HCEC 1CT (cell line): ENCODE measurements at regions not wholly inside any gene's neighbourhood (a gene's known extent, or its start where the extent isn't known, plus 50 kb on each side); places are given as distances from the start of the nearest gene placed in this dataset.
"Not testable (repeated sequence)": the region's sequence is repeated elsewhere in the genome, so short reads cannot be mapped to it uniquely, and the experiment has no call there.

ENCODE experiments used
- DNase-seq: peaks from one replicate; pipeline ENCODE4 v3.0.0-alpha.2; 2017

GRCh38 chr3:75325716-75326115, 338.4 kb upstream of the FRG2C start:
- DNase-seq: no peak

DNA sequence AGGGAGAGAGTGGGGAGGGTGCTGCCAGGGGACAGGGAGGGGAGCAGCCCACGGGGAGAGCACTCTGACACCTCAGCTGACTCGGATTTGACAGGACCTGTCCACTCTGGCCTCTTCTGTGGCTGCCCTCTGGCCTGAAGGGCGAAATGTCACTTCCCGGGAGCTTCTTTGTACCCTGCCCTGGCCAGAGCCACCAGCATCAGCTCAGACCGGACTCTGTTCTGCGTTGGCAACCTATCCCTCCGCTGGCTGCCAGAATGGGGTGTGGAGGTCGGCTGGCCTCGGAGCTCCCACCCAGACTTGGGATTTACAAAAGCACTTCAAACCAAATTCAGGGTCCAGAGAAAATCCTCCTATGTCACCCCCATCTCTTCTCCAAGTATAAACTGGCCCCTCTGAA, 336.7 kb upstream of the FRG2C start:
- no peak for DNase-seq

- no peak for DNase-seq
These were observed 334.5 kb upstream of the FRG2C start for GRCh38 chr3:75329476-75330097.

DNA sequence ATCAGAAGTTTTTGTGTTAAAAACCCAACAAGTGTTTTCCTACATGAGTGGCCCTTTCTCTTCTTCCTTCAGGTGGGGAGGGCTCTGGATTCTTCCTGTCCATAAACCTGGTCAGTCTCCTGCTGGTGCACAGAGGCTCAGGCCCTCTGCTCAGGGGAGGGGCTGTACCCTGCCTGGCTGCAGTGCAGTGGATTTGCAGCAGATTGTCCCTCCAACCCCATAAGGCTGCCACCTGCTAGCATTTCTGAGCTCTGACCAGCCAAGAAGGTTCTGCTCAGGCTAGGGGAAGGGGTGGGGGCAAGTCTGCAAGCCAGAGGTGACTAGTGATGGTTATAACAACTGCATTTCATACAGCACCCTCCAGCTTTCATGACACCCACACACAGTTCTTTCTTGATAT, 333.7 kb upstream of the FRG2C start:
- DNase-seq: not testable (repeated sequence)

DNA sequence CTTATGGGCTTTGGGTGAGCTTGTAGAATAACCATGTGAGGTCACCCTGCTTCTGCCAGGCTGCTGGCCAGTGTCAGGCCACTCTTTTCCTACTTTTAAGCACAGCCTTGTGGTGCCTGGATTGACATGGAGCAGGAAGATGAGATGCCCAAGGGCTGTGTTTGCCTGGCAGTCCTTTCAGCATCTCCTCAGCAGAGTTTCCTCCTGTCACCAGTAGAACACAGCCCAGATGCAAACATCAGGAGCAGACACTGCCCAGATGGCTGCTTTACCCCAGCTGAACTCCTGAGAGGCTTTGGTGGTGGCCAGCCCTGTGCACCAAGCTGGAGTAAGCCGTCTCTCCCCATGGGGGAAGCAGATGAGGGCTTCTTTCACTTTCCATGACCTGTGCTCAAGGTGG, 332.0 kb upstream of the FRG2C start:
- not testable (repeated sequence) for DNase-seq

DNA sequence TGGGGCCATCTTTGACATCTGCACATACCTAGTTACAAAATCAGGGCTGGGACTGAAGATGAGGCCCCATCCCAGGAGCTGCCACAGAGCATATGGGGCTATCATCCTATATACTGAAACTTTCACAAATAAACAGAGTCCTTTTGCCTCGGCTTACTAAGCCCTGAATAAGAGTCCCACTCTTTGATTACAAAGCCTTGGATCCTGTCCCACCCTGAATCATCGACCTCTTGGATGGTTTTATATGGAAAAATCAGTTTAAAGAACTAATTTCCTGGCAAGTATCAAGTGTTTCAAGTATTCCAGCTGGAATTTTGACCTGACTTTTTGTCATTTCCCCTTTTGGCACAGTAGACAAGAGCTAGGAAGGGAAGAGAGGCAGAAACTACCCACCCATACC, 331.3 kb upstream of the FRG2C start:
- DNase-seq: no peak

GRCh38 chr3:75334299-75334698, 329.8 kb upstream of the FRG2C start:
- DNase-seq: no peak

GRCh38 chr3:75337226-75337900, 326.8 kb upstream of the FRG2C start:
- DNase-seq: no peak

DNA sequence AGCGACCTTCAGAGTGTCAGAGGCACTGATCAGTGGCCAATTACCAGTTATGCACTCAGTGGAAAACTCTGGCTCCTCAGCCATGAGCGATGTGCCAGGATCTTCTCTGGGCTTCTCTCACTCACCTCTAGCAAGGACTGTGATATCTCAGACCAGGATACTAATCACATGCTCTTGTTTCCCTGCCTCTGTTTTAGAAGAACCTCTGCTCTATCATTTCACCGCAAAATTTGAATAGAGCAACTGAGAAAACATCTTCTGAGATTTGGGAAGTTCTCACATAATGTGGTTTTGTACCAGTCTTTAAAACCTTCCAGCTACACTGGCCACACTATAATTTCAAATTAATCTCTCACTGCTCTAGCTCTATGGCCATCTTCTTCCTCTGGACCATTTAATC, 325.8 kb upstream of the FRG2C start:
- DNase-seq: no peak

DNA sequence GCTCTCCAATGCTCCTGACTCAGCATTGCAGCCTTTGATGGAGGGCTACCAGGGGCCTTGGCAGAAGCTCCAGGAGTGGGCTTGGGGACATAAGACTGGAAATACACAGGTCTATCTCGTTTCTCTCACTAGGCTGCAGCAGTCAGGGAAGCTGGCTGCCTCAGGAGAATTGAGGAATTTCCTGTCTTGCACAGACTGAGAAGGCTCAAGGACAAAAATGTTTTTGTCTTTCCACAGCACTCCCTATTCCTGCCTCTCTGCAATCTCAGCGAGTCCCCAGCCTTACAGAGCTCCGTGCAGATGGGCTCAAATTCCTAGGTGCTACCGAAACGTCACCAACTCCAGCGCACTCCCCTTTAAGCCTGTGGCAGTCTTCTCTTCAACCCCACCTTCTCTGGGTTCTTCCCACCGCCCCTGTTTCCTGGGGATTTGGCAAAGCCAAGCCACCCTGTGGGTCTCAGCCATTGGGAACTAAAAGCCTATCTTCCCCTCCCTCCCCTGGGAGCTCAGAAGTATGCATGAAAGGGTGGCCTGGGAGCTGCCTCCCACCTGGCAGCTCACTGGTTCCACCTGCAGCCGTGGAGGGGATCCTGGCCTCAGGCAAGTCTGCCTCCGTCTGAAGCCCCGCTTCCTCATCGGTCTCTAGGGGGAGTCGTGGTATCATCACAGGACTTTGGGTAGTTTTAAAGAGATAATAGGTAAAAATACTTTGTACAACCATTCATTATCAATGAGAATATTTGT, 322.6 kb upstream of the FRG2C start:
- no peak for DNase-seq

DNA sequence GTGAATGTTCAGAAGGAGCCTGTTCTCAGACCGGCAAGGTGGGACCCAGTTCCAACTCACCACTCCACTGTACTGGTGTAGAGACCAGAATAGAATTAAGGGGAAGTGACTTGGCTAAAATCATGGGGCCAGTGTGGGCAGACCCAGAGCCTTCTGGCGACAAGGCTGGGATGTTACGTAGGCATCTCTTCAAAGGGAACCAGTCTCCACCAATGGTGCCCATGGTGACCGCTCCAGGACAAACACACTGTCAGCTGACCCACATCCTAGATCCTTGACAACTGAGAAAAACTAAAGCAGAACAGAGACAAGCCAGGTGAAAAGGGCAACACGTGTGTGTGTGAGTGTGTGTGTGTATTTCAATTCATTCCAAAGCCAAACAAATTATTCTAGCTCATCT, 321.7 kb upstream of the FRG2C start:
- DNase-seq: no peak

- DNase-seq: not testable (repeated sequence)
These were observed 313.6 kb upstream of the FRG2C start for GRCh38 chr3:75350536-75350935.

DNA sequence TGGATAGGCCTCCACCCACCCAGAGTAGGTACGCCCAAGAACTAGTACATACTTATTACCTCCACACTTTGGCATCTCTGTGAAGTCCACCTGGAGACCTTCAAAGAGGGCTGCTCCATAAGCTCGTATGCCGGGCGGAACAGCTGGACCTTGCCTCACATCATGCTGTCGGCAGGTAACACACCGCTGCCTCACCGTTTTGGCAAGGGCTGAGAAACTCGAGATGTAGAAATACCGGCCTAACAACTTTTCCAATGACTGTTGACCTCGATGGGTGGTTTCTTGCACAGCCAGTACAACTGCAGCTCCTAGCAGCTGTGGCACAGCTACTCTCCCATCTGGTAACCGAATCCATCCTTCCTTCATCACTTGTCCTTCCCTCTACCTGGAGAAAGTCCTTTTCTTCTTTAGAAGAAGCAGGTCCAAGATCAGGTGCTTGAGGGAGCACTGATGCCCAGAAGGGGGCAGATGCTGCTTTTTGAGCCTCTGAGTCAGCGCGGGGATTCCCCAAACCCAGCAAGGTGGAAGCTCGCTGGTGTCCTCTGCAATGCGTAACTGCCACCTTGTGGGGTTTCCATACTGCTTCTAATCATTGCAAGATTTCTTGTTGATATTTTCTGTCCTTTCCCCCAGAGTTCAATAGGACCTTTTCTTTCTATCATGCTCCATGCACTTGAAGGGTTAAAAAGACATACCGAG, 301.9 kb upstream of the FRG2C start:
- DNase-seq: not testable (repeated sequence)

DNA sequence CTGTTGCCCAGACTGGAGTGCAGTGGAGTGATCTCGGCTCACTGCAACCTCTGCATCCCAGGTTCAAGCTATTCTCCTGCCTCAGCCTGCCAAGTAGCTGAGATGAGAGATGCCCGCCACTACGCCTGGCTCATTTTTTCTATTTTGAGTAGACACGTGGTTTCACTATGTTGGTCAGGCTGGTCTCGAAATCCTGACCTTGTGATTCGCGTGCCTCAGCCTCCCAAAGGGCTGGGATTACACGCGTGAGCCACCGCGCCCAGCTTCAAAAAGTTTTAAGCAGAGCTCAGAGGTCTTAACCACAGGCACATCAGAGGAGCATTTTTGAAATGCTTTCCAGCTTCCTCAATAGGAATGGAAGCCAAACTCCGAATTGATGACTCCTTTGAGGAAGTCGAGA, 291.2 kb upstream of the FRG2C start:
- DNase-seq: not testable (repeated sequence)

- not testable (repeated sequence) for DNase-seq
These were observed 284.3 kb upstream of the FRG2C start for GRCh38 chr3:75379840-75380239.

DNA sequence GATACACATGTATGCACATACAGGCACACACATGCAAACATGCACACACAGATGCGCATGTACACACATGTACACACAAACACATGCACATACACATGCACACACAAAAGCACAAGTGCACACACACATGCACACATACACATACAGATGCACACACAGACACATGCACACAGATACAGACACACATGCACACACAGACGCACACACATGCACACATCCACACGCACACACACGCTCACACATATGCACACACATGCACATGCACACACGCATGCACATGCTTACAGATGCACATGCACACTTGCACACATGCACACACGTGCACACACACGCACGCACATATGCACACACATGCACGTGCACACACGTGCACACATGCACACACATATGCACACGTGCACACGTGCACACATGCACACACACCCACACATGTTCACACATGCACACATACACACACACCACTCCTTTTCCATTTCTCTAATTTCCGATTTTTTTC, 283.8 kb upstream of the FRG2C start:
- DNase-seq: no peak

GRCh38 chr3:75384016-75384415, 280.1 kb upstream of the FRG2C start:
- not testable (repeated sequence) for DNase-seq

- not testable (repeated sequence) for DNase-seq
These were observed 275.5 kb upstream of the FRG2C start for GRCh38 chr3:75388486-75389124.

DNA sequence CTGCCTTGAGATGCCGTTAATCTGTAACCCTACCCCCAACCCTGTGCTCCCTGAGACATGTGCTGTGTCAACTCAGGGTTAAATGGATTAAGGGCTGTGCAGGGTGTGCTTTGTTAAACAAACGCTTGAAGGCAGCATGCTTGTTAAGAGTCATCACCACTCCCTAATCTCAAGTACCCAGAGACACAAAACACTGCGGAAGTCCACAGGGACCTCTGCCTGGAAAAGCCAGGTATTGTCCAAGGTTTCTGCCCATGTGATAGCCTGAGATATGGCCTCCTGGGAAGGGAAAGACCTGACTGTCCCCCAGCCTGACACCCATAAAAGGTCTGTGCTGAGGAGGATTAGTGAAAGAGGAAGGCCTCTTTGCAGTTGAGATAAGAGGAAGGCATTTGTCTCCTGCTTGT, 270.8 kb upstream of the FRG2C start:
- not testable (repeated sequence) for DNase-seq

DNA sequence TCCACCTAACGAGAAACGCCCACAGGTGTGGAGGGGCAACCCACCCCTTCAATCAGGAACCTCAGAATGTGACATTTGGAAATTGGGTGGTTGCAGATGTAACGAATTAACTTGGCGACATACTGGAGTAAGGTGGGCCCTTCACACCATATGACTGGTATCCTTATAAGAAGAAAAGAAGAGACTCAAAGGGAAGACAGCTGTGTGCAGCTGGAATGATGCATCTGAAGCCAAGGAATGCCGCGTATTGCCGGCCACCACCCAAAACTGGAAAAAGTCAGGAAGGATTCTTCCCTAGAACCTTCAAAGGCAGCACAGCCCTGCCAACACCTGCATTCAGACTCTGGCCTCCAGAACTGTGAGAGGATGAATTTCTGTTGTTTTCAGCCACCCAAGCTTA, 270.0 kb upstream of the FRG2C start:
- DNase-seq: not testable (repeated sequence)

DNA sequence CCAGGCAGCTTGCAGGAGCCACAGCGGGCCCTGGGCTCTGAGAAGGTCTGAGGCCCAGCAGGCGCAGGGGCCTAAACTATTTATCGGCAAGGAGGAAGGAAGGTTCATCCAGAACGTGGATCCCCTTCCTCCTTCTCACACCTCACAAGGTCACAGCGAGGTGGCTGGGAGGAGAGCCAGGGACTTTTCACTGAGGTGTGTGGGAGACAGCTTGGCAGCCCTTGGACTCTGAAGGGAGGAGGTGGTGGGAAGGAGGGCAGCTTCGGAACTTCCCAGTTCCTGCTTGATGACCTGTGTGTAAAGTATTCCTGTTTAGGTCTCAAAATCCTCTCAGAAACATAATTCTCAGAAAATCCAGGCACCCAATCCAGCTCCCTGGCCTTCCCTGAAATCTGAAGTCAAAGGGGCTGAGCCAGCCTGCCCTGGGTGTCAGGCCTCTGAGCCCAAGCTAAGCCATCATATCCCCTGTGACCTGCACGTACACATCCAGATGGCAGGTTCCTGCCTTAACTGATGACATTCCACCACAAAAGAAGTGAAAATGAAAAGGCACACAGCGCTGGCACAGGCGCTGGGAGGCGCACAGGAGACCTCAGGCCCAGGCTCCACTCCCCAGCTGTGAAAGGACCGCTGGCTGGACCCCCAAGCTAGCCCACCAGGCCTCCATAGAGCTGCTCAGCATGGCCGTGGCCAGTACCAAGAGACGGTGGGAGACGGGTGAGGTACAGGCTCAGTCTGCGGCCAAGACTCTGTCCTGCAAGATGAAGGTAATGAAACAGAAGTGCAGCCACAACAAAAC, 269.4 kb upstream of the FRG2C start:
- not testable (repeated sequence) for DNase-seq
